ENCODE measurements at regions not wholly inside any gene's neighbourhood (a gene's known extent, or its start where the extent isn't known, plus 50 kb on each side); places are given as distances from the start of the nearest gene placed in this dataset.
A peak's percentile ranks its signal among the peaks of the same experiment; 100 is the strongest.

DNA sequence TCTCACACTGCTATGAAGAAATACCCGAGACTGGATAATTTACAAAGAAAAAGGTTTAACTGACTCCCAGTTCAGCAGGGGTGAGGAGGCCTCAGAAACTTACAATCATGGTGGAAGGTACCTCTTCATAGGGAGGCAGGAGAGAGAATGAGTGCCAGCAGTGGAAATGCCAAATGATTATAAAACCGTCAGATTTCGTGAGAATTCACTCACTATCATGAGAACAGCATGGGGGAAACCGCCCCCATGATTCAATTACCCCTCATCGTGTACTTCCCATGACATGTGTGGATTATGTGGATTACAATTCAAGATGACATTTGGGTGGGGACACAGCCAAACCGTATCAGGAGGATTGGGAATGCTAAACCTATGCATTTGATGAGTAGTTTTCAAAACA lies 380.3 kb upstream of the SPHKAP start:
- TF ChIP-seq CTCF (IDR thresholded peaks at IDR 0.05; ENCODE audit: control insufficient read depth, insufficient read depth, low read depth, low read length, missing control alignments), result no peak
- DNase-seq (ENCODE audit: low read depth), result no peak
- H3K4me3 ChIP-seq (ENCODE audit: control insufficient read depth, low read depth, low read length), result no peak overlapping the region

DNA sequence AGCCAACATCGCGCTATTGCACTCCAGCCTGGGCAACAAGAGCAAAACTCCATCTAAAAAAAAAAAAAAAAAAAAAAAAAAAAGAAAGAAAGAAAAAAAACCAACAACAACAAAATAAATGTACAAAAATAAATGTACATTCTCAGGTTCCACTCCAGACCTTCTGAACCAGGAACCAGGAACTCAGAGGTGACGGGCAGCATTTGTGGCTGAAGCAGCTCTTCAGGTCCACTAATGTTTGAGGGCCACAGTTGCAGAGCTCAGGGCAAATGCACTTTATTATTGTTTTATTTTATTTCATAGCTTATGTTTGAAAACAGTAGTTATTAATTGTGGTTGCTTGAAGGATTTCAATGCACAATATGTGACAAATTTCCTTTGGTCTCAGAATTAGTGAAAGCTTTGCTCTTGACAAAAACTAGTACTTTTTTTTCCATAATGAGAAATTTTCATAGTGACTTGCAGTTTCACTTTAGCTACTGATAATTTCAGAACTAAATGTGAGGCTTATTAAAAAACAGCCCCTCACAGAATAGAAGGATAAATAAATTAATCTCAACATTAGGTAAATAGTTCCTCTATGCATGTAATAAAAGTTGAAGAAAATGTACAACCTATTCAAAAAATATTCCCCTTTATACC lies 378.4 kb upstream of the SPHKAP start:
- DNase-seq (ENCODE audit: low read depth), result no peak
- no peak overlapping the region for H3K4me3 ChIP-seq (ENCODE audit: control insufficient read depth, low read depth, low read length)
- no peak for TF ChIP-seq CTCF (IDR thresholded peaks at IDR 0.05; ENCODE audit: control insufficient read depth, insufficient read depth, low read depth, low read length, missing control alignments)

DNA sequence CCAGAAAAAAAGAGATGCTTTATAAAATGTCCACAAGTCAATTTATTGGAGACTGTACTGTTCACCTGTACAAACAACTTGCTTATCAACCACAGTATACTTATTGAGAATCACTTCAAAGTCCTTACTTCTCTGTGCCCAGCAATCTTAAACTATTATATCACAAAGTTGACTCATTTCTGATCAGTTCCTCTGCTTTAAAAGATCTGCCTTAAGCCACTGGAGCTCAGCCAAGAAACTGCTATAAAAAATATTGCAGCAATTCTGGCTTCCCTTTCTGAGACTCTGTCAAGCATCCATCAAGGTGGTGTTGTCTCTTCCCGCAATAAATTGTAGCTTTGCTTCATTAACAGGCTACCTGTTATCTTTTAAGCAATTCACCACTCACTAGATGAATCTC lies 375.2 kb upstream of the SPHKAP start:
- peak; percentile 21 for DNase-seq (ENCODE audit: low read depth)
- H3K4me3 ChIP-seq (ENCODE audit: control insufficient read depth, low read depth, low read length), result no peak overlapping the region
- TF ChIP-seq CTCF (IDR thresholded peaks at IDR 0.05; ENCODE audit: control insufficient read depth, insufficient read depth, low read depth, low read length, missing control alignments), result no peak

DNA sequence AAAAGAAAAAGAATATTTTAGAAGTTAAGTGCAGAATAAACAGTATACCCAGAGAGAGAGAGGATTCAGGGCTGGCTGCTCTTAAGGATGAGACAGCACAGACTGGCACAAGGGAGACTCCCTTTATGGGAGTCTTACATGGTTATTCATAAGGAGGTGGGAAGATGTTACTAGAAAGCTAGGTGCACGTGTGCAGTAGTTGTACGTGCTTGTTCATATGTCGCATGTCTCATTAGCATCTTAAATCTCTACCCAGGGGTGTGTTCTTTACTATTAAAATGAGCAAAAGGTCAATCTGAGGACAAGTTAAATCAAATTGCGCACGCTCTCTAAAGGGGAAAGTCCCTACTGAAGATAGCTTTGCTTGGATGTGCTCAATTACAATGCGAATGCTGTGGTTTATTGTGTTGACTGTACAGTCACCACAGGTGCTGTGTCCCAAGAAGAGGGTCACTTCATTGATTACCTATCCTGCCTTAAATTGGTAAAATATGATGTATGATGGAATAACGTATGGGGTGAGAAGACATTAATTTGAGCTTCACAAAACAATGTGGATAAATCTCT lies 368.0 kb upstream of the SPHKAP start:
- no peak for TF ChIP-seq CTCF (IDR thresholded peaks at IDR 0.05; ENCODE audit: control insufficient read depth, insufficient read depth, low read depth, low read length, missing control alignments)
- no peak for DNase-seq (ENCODE audit: low read depth)
- H3K4me3 ChIP-seq (ENCODE audit: control insufficient read depth, low read depth, low read length), result no peak overlapping the region

- no peak for TF ChIP-seq CTCF (IDR thresholded peaks at IDR 0.05; ENCODE audit: control insufficient read depth, insufficient read depth, low read depth, low read length, missing control alignments)
- no peak for DNase-seq (ENCODE audit: low read depth)
Observed at GRCh38 chr2:228548230-228548629, 366.7 kb upstream of the SPHKAP start.

GRCh38 chr2:228545748-228546145 lies 364.3 kb upstream of the SPHKAP start:
- no peak overlapping the region for H3K4me3 ChIP-seq (ENCODE audit: control insufficient read depth, low read depth, low read length)
- no peak for TF ChIP-seq CTCF (IDR thresholded peaks at IDR 0.05; ENCODE audit: control insufficient read depth, insufficient read depth, low read depth, low read length, missing control alignments)
- no peak for DNase-seq (ENCODE audit: low read depth)

More at GRCh38 chr2:228548230-228548629, 366.7 kb upstream of the SPHKAP start:
- H3K4me3 ChIP-seq (ENCODE audit: control insufficient read depth, low read depth, low read length), result no peak overlapping the region

All from AG09309 (cell line).